ENCODE measurements at regions not wholly inside any gene's neighbourhood (a gene's known extent, or its start where the extent isn't known, plus 50 kb on each side); places are given as distances from the start of the nearest gene placed in this dataset.

GRCh38 chr3:26536955-26537354 is 85.6 kb upstream of the LRRC3B start:
- TF ChIP-seq CTCF (conservative IDR thresholded peaks at IDR 0.05; ENCODE audit: low read depth, low read length) (no peak), EZH2 (IDR thresholded peaks at IDR 0.05; ENCODE audit: low read length, unreplicated experiment) (no peak), EZH2phosphoT487 (IDR thresholded peaks at IDR 0.05; ENCODE audit: borderline replicate concordance, low read length) (no peak)
